Endothelial cell of umbilical vein (primary cell): ENCODE measurements at regions not wholly inside any gene's neighbourhood (a gene's known extent, or its start where the extent isn't known, plus 50 kb on each side); places are given as distances from the start of the nearest gene placed in this dataset.

Experiments
- BruUV-seq: library from RNA; stranded (reverse); fragments of 400-500 nt; replicated peaks from 2 replicates; lab custom pipeline; 2021; lab: Mats Ljungman, UMichigan
- CTCF ChIA-PET: fragments of 300-600, 350-600 bp; sonication (Branson Sonifier 250); formaldehyde crosslinking; loops from one replicate; lab custom pipeline; 2021; ENCODE audit warnings: antibody characterized with exemption, inconsistent platforms; lab: Charles Lee
- POLR2A ChIA-PET: fragments of 300-600, 350-600 bp; sonication (Branson Sonifier 250); formaldehyde crosslinking; loops from one replicate; lab custom pipeline; 2021; ENCODE audit warnings: antibody characterized with exemption, inconsistent platforms; lab: Charles Lee
- DNase-seq: peaks from one replicate; pipeline ENCODE4 v3.0.0-alpha.2; 2011; ENCODE audit warnings: low read depth, low spot score
- FAIRE-seq: peaks from 2 replicates; lab custom pipeline; 2011; peaks lifted over from hg19 to GRCh38; lab: Jason Lieb, UNC
- H2AFZ ChIP-seq: 2 replicates; pipeline ENCODE4 v1.6.0; 2012; ENCODE audit warnings: low read depth, low read length, control low read depth, inconsistent platforms
- H3K27ac ChIP-seq: 2 replicates; pipeline ENCODE4 v1.5.1; 2011; ENCODE audit warnings: low read depth, mild to moderate bottlenecking, control low read depth, low read length, moderate library complexity; ENCODE audit not compliant: insufficient read depth
- H3K27me3 ChIP-seq, 2 experiments: 2 replicates each; pipeline versions ENCODE4 v1.6.0 to v1.6.1; 2011; ENCODE audit warnings: low read length in 2 of 2, mixed read lengths in 1 of 2; ENCODE audit not compliant: control insufficient read depth in 2 of 2, insufficient read depth in 2 of 2
- H3K36me3 ChIP-seq, 2 experiments: 2 replicates in 1 of 2; 3 replicates in 1 of 2; pipeline ENCODE4 v1.5.1; 2011; ENCODE audit warnings: low read length in 2 of 2, mild to moderate bottlenecking in 1 of 2, moderate library complexity in 1 of 2; ENCODE audit not compliant: control insufficient read depth in 2 of 2, insufficient read depth in 2 of 2; ENCODE audit errors: extremely low read depth in 1 of 2
- H3K4me1 ChIP-seq: 3 replicates; pipeline ENCODE4 v1.5.1; 2011; ENCODE audit warnings: mild to moderate bottlenecking, low read length; ENCODE audit not compliant: control insufficient read depth, insufficient read depth; ENCODE audit errors: extremely low read depth
- H3K4me2 ChIP-seq: 2 replicates; pipeline ENCODE4 v1.6.1; 2011; ENCODE audit warnings: low read length, control low read depth, mixed read lengths; ENCODE audit not compliant: insufficient read depth
- H3K4me3 ChIP-seq, 3 experiments: fragments of 200-600 bp in 1 of 3; sonication (generic), shearing (Covaris generic) in 1 of 3; replicated peaks in 1 of 3; 2 replicates each; pipeline ENCODE4 v1.5.1; 2011 to 2016; ENCODE audit warnings: control low read depth in 3 of 3, low read length in 3 of 3, mild to moderate bottlenecking in 2 of 3, inconsistent platforms in 1 of 3, low read depth in 1 of 3, moderate library complexity in 1 of 3; ENCODE audit not compliant: insufficient read depth in 1 of 3
- H3K79me2 ChIP-seq: 2 replicates; pipeline ENCODE4 v1.6.0; 2012; ENCODE audit warnings: low read length, inconsistent platforms; ENCODE audit not compliant: control insufficient read depth, insufficient read depth
- H3K9ac ChIP-seq: replicated peaks from 2 replicates; pipeline ENCODE3; 2011; ENCODE audit warnings: low read length, control low read depth; ENCODE audit not compliant: insufficient read depth; ENCODE audit errors: extremely low read depth
- H3K9me1 ChIP-seq: replicated peaks from 3 replicates; pipeline ENCODE4 v1.6.0; 2011; ENCODE audit warnings: mild to moderate bottlenecking, low read length; ENCODE audit not compliant: control insufficient read depth, insufficient read depth; ENCODE audit errors: extremely low read depth
- H3K9me3 ChIP-seq: replicated peaks from 2 replicates; pipeline ENCODE4 v1.5.1; 2012; ENCODE audit warnings: low read length, inconsistent platforms; ENCODE audit not compliant: control insufficient read depth, insufficient read depth
- H4K20me1 ChIP-seq: replicated peaks from 2 replicates; pipeline ENCODE3; 2011; ENCODE audit warnings: mild to moderate bottlenecking, low read length; ENCODE audit not compliant: control insufficient read depth, insufficient read depth; ENCODE audit errors: extremely low read depth
- CTCF ChIP-seq, 2 donors: IDR thresholded peaks; 1 replicate in 1 of 2; 2 replicates in 1 of 2; pipeline ENCODE4 v1.5.1; 2011; ENCODE audit warnings: low read length in 2 of 2, mild to moderate bottlenecking in 2 of 2, moderate library complexity in 2 of 2, control low read depth in 1 of 2, inconsistent platforms in 1 of 2, low read depth in 1 of 2; ENCODE audit not compliant: insufficient read depth in 1 of 2; ENCODE audit errors: extremely low read depth in 1 of 2
- EZH2 ChIP-seq: IDR thresholded peaks from 2 replicates; pipeline ENCODE4 v1.6.1; 2012; ENCODE audit warnings: borderline replicate concordance, low read depth, mild to moderate bottlenecking, moderate library complexity, low read length, inconsistent platforms; ENCODE audit not compliant: severe bottlenecking
- FOS ChIP-seq: IDR thresholded peaks from 2 replicates; pipeline ENCODE4 v1.6.1; 2011; ENCODE audit warnings: mild to moderate bottlenecking, low read length, moderate library complexity, borderline replicate concordance; ENCODE audit not compliant: insufficient read depth
- GATA2 ChIP-seq: IDR thresholded peaks from 2 replicates; pipeline ENCODE4 v1.7.0; 2011; ENCODE audit warnings: low read depth, mild to moderate bottlenecking, moderate library complexity, mixed read lengths, low read length; ENCODE audit not compliant: insufficient read length, insufficient read depth
- JUN ChIP-seq: IDR thresholded peaks from 2 replicates; pipeline ENCODE4 v1.6.1; 2011; ENCODE audit warnings: borderline replicate concordance, low read depth; ENCODE audit not compliant: insufficient read length, insufficient read depth
- MAX ChIP-seq: IDR thresholded peaks from 2 replicates; pipeline ENCODE4 v1.6.1; 2011; ENCODE audit not compliant: insufficient read depth, insufficient read length
- MYC ChIP-seq: IDR thresholded peaks from one replicate; pipeline ENCODE4 v1.6.1; 2011; ENCODE audit warnings: mild to moderate bottlenecking, low read depth, low read length
- POLR2A ChIP-seq: IDR thresholded peaks from 2 replicates; pipeline ENCODE4 v1.6.1; 2012; ENCODE audit warnings: low read depth, mild to moderate bottlenecking, control low read depth, low read length
- POLR2AphosphoS5 ChIP-seq: IDR thresholded peaks from 2 replicates; pipeline ENCODE4 v1.6.1; 2012; ENCODE audit warnings: low read depth, mild to moderate bottlenecking, control low read depth, low read length, moderate library complexity; ENCODE audit not compliant: insufficient read depth
- dilution Hi-C: fragments of 300-500 bp; cut with MboI; formaldehyde crosslinking; loops from one replicate; pipeline ENCODE4 v1.15.0; 2019; ENCODE audit warnings: low sequenced_read_pairs; ENCODE audit not compliant: extremely low pct_ligation_motif_present
- intact Hi-C: fragments of 100-400 bp; cut with micrococcal nuclease; formaldehyde crosslinking; loops from one replicate; pipeline ENCODE4 v1.10.0; 2022

GRCh38 chr2:8352296-8352695 lies 329.6 kb upstream of the ID2 start:
- H3K36me3 ChIP-seq = no peaks in the 10 kb centered on the region

More at GRCh38 chr2:8352296-8352695, 329.6 kb upstream of the ID2 start:
- Histone ChIP-seq H3K79me2 (no peaks in the 10 kb centered on the region), H3K9me1 (no peaks in the 10 kb centered on the region), H3K4me2 (no peak overlapping the region), H4K20me1 (no peaks in the 10 kb centered on the region), H3K27me3 (no peaks in the 10 kb centered on the region), H3K9ac (no peak overlapping the region), H3K4me1 (no peaks in the 10 kb centered on the region), H2AFZ (no peak overlapping the region), H3K9me3 (peaks cover 5% of the 10 kb centered on the region), H3K27ac (no peak overlapping the region), H3K4me3 (no peak overlapping the region)
- ChIA-PET POLR2A (no interaction called here), CTCF (interaction anchor here (0.6 kb wide), 1 partner anchor 77 kb away, joined by 3 read pairs; no protein-coding TSS in a partner anchor)
- BruUV-seq = no TSS peak
- DNase-seq = no peak
- no peak for TF ChIP-seq POLR2AphosphoS5
- no peak for TF ChIP-seq JUN
- TF ChIP-seq GATA2 = no peak
- no peak for TF ChIP-seq EZH2
- no peak for TF ChIP-seq CTCF (IDR thresholded peaks at IDR 0.05; ENCODE audit: extremely low read depth in 1 of 2, insufficient read depth in 1 of 2, low read depth in 1 of 2, low read length in 2 of 2)
- no peak for TF ChIP-seq FOS
- TF ChIP-seq MYC = no peak
- TF ChIP-seq MAX = no peak
- no peak for TF ChIP-seq POLR2A
- intact Hi-C loops (no loop called here), dilution Hi-C loops (no loop called here)
- FAIRE-seq = no peak
